ENCODE measurements at regions not wholly inside any gene's neighbourhood (a gene's known extent, or its start where the extent isn't known, plus 50 kb on each side); places are given as distances from the start of the nearest gene placed in this dataset.
"Not testable (repeated sequence)": the region's sequence is repeated elsewhere in the genome, so short reads cannot be mapped to it uniquely, and the experiment has no call there.

DNA sequence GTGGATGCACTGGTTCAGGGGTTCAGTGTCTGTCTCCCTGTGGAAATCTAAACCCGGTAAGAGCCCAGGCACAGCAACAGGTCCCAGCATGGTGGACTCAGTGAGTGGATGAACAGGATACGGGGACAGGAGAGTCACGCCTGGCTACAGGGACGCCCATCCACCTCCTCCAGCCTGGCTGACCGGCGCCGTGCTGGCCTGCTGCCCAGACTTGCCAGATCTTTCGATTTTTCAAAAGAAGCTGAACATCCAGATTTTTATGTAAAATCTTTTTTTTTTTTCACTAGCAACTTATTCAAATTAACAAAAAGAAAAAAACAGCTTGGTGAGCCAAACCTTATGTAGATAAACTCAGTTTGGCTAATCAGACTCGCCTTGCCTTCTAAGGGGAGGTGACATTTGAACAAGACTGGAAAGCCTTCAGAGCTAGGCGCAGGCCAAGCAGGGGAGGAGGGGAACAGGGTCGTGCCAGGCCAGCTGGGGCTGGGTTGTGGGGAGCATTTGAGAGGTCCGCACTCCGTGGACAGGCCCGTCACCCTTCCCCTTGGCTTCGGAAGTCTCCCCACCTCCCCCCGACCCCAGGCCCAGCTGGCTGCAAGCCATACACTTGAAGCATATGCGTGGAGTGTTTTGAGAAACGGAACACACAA is 87.8 kb upstream of the NCOR2 start:
- in situ Hi-C loops (cut with HindIII; ENCODE audit: low sequenced_read_pairs), result no loop called here

DNA sequence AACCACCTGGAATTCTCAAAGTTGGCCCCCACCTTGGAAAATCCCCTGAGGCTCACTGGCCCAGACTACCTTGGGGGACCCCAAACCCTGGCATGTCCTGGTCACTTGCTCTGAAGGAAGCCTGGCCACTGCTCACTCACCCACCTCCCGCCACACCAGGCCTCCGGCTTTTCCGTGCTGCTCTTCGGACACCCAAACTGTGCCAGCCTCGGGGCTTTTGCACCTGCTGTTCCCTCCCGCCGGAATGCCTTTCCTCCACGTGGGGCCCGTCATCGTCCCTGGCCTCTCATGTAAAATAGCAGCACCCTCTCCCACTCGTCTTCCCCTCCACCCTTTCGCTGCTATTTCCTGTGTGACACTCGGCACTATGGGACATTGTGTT is 87.2 kb upstream of the NCOR2 start:
- in situ Hi-C loops (cut with HindIII; ENCODE audit: low sequenced_read_pairs), result no loop called here

DNA sequence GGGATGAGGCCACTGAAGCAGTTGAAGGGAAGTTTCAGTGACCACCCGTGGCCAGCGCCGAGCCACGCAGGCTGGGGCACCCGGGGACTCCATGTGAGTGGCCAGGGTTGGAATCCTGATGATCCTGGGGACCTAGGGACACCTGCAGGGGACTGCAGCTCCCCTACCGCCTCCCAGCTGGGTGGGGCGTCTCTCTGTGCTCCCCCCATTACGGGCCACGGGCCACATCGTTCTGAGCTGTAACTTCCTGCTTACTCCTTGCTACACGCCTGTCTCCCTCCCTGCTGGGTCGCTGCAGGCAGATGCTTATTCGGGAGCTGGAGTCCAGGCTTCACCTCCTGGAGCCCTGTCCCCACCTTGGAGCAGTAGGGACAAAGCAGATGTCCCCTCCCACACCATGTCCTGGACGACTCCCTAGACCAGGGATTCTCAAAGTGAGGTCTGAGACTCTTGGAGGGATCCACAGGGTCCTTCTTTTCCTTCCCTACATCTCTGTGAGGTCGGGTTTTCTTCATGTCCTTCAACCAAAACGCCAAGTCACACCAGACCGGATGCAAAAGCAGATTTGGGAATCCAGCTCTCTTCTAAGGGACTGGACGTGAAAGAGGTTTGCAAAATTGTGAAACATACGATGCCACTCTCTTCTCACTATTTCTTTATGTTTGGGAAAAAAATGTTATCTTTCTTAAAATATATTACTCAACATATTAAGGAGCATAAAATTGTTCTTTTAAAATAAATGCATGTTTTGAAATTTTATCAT is 85.9 kb upstream of the NCOR2 start:
- in situ Hi-C loops (cut with HindIII; ENCODE audit: low sequenced_read_pairs), result no loop called here

DNA sequence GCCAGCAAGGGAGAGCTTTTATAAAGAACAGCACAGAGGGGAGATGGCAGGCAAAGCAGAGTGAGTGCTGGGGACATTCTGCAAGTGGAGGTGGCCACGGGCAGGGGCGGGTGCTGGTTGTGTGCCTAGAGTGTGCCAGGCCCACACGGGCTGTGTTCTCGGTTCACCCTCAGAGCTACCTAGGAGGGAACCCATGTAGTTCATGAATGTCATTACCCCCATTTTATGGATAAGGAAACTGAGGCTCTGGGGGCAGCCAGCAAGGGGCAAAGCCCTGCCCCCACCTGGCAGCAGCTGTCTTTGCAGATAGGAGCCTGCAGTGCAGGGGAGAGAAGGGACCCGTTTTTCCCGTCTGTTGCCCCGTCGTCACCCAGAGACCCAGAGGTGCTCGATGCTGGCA is 85.2 kb upstream of the NCOR2 start:
- in situ Hi-C loops (cut with HindIII; ENCODE audit: low sequenced_read_pairs), result no loop called here

DNA sequence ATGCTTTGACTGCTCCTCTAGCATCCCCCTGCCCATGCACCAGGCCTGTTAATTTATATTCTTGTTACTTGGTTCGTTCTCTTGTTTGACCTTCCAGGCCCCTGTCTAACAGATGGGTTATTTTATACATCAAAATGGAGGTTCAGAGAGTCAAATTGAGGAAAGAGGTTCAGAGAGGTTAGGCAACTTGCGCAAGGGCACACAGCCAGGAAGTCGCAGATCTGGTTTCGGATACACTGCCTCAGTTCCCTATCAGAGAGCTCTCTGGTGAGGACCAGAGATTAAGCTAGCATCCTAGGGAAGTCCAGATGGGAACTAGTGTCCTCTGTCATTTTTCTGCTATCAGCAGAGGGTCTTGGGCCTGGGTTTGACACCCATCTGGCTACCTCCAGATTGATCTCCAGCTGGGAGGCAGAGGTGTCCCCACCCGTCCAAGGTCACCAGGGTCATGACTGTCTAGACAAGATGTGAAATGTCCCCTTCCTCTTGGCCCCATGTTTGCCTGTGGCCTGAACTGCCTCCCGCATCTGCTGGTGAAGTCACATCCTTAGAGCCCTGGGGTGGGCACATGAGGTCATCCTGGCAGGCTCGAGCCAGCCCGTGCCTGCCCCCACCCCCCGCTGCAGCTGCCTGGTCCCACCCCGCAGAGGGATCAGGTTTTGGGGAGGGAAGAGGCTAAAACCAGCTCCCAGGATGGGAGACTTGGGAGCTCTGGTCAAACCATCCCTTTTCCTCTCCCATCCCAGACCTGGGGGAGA is 84.3 kb upstream of the NCOR2 start:
- in situ Hi-C loops (cut with HindIII; ENCODE audit: low sequenced_read_pairs), result no loop called here

DNA sequence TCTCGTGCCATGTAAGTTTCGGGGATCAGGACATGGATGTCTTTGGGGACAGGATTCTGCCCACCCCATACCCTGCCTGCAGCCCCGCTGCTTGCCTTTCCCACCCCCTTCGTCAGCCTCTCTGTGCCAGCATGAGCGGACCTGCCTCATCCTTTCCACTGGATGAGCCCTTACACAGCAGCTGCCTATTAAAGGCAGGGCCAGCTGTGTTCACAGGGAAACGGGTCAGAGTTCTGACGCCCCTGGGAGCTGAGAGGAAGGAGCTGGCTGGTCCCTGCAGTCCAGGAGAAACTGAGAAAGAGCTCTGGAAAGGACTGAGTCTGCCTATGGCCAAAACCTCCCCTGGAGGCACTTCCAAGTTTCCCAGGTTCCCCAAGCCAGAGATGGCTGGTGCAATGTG is 83.5 kb upstream of the NCOR2 start:
- in situ Hi-C loops (cut with HindIII; ENCODE audit: low sequenced_read_pairs), result no loop called here

DNA sequence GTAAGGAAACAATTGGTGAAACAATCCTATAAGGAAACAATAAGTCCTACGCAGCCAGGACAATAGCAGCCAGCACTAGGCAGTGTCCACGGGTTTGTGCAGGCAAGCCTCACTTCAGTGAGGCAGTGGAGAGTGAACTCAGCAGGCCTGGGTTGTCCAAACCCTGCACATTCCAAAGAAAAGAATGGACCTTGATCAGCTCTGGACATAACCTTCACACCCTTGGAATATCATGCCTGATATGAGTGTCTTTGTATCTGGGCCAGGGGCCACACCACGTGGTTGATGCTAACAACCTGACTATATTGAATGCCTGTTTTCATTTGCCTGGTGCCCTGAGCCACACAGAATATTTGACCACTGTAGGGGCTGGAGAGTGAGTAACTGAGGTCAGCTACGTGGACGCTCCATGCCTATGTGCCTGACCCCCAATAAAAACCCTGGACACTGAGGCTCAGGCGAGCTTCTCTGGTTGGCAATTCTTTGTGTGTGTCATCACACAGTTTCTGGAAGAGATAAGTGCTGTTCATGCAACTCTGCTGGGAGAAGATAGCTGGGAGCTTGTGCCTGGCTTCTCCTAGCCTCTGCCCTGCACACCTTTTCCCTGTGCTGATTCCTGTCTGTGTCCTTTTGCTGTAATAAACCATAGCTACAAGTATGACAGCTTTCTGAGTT is 81.4 kb upstream of the NCOR2 start:
- in situ Hi-C loops (cut with HindIII; ENCODE audit: low sequenced_read_pairs), result no loop called here

DNA sequence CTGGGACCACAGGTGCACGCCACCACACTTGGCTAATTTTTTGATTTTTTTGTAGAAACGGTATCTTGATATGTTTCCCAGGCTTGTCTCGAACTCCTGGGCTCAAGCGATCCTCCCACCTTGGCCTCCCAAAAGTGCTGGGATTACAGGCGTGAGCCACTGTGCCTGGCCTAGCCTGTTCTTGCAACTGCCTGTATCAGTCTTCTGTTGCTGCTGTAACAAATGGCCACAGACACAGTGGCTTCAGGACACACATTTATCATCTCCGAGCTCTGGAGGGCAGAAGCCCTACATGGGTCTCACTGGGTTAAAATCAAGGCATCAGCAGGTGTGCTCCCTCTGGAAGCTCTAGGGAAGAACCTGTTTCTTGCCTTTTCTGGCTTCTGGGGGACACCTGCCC is 79.9 kb upstream of the NCOR2 start:
- in situ Hi-C loops (cut with HindIII; ENCODE audit: low sequenced_read_pairs), result no loop called here

DNA sequence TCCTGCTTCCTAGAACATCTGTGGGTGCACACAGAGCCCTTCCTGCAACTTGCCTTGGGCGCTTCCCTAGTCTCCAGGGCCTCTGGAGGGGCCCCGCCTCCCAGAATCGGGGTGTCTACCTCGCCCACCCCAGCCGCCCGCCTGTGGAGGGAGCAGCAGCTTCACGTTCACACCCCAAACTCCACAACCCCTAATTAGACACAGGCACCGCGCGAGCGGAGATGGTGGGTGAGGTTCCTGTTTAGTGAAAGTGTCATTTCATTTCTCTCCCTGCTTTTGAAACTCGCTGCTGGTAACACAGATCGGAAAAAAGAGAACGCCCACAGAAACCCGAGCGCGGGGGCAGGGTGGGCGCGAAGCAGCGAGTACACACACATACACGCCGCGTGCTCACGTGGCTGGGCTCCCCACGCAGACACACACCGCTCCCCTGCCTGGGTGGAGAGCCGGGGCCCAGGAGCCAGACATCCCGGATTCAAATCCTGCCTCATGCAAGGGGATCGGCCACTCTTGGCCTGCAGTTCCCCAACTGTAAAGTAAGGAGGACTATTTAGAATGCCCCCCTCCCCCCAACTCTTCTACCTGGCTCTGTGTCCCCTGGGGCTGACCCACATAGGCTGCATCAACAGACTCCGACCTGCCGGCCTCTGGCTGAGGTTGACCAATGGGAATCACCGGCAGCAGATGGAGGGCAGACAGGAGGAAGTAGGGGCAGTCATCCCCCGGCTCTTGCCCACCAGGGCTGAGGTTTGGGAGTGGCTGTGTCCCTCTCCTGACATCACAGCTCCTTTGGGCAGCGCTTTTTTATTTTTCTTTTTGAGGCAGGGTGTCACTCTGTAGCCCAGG is 79.2 kb upstream of the NCOR2 start:
- in situ Hi-C loops (cut with HindIII; ENCODE audit: low sequenced_read_pairs), result no loop called here

DNA sequence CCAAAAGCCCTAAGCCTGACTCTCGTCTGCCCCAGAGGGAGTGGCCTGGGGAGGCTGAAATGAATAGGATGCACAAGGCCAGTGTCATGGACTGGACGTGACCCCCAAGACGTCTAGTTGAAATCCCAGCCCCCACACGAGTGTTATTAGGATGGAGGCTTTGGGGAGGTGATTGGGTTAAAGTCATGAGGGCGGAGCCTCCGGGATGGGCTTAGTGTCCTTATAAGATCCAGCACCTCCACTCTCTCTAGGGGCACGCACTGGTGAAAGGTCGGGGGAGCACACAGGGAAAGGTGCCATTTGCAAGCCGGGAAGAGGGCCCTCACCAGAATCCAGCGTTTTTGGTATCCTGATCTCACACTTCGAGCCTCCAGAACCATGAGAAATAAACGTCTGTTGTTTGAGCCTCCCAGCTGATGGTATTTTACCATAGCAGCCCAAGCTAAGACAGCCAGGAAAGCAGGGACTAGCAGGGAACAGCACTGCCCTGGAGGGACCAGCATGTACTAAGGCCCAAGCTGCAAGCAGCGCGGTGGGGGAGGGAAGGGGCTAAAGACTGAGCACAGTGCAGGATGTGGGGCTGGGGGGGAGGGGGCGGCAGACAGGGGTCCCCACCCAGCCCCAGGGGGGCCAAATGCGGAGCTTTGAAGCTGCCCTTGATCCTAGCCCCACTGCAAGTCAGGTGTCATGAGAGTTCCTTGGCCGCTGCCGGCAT is 78.3 kb upstream of the NCOR2 start:
- in situ Hi-C loops (cut with HindIII; ENCODE audit: low sequenced_read_pairs), result no loop called here

DNA sequence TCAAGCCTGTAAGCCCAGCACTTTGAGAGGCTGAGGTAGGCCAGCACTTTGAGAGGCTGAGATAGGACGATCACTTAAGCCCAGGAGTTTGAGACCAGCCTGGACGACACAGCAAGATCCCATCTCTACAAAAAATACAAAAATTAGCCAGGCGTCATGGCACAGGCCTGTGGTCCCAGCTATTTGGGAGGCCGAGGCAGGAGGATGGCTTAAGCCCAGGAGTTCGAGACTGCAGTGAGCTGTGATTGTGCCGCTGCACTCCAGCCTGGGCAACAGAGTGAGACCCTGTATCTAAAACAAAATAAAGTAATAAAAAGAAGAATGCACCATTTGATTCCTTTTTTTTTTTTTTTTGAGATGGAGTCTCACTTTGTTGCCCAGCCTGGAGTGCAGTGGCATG is 76.4 kb upstream of the NCOR2 start:
- in situ Hi-C loops (cut with HindIII; ENCODE audit: low sequenced_read_pairs), result not testable (repeated sequence)

DNA sequence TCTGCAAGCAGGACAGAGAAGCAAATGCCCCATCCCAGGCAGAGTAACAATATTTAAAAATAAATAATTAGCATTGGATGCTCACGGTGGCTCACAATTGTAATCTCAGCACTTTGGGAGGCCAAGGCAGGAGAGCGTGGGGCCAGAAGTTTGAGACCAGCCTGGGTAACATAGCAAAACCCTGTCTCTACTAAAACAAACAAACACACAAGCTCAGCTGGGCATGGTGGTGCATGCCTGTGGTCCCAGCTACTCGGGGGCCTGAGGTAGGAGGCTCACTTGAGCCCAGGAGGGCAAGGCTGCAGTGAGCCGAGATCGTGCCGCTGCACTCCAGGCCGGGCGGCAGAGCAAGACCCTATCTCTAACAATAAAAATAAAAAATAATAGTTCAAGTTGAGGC is 74.7 kb upstream of the NCOR2 start:
- in situ Hi-C loops (cut with HindIII; ENCODE audit: low sequenced_read_pairs), result no loop called here

DNA sequence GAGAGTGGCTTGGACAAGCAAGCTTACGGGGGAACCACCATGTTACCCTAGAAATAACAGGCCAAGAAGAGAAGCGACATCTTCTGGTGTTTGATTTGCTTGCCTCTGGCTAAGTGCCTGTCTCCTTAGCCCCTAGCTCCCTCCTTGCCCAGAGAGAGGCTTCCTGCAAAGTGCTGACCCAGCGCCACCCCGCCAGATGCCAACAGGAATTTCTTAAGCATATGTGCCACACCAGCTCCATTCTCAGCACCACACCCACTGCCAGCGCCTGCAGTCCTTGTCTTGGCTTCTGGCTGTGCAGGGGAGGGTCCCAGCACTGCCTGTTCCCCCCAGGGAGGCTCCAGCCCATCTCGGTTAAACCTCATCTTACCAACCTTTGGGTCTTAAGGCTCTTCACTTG is 74.2 kb upstream of the NCOR2 start:
- in situ Hi-C loops (cut with HindIII; ENCODE audit: low sequenced_read_pairs), result no loop called here

DNA sequence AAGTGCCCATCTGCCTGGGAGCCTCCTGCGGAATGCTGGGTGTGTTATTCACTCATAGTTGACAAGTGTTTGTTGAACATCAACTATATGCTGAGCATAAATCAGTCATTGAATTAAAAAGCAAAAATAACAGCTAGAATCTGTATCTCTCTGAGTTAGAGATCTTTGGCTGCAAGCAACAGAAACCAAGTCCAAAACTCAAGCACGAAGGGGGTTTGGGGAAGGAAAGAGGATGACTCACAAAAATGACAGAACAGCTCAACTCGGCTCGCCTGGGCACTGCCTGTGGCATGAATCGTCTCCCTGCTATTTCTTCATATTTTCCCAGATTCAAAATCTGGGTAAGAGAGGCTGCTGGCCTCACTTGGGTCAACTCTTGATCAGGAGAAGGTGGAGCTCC is 72.6 kb upstream of the NCOR2 start:
- in situ Hi-C loops (cut with HindIII; ENCODE audit: low sequenced_read_pairs), result no loop called here

DNA sequence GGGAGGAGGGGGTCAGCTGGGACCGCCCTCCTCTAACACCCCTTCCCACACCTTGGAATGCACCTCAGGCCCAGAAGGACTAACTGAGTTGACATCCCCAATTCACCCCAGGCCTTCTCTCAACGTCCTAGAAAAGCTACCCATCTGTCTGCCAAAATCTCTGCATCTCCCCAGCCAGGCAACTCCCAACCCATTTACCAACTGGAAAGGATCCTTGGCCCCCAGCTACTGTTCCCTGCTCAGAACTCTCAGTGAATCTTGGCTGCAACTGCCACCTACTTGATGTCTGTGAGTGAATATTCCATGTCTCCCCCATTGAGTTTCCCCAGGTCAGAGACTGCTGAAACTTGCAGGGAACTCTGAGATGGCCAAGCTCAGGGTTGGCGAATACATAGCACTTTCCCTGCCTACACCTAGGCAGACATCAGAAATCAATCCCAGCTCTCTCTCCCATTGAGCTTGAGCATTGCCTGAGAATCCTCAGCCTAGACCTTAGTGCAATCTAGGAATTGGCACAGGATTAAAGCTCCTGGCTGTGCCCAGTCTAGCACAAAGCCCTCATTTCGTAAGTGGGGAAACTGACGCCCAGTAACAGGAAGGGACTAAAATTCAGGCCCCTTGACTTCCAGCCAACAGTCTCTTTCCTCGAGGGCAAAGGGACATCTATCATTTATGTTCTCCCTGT is 71.9 kb upstream of the NCOR2 start:
- in situ Hi-C loops (cut with HindIII; ENCODE audit: low sequenced_read_pairs), result no loop called here

DNA sequence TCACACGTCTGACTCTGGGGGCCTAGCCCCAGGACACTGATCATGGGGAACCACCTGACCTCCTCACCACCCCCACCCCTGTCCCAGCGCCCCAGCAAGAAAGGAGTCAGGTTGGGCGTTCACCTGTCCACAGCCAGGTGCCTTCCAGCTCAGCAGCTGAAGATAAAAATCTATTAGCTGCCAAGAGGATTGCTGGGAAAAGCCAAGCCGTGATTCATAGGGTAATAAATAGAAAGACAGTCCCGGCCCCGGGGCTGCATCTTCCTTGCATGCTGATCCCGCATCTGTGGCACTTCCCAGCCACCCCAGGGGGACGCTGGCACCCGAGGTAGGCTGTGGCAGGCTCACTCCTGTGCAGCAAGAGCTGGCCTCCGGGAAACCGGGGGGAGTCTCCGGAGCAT is 70.2 kb upstream of the NCOR2 start:
- in situ Hi-C loops (cut with HindIII; ENCODE audit: low sequenced_read_pairs), result no loop called here

DNA sequence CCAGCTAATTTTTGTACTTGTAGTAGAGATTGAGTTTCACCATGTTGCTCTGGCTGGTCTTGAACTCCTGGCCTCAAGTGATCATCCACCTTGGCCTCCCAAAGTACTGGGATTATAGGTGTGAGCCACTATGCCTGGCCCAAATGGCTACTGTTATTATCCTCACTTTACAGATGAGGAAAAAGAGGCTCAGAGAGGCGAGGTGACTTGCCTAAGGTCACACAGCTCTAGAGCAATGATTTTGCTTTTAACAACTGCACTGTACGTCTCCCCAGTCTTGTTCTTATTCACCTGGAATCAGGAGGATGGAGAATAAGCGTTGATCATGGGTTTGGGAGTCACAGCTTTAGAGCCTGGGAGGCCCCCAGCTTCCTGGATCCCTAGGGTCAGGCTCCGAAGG is 69.8 kb upstream of the NCOR2 start:
- in situ Hi-C loops (cut with HindIII; ENCODE audit: low sequenced_read_pairs), result no loop called here

DNA sequence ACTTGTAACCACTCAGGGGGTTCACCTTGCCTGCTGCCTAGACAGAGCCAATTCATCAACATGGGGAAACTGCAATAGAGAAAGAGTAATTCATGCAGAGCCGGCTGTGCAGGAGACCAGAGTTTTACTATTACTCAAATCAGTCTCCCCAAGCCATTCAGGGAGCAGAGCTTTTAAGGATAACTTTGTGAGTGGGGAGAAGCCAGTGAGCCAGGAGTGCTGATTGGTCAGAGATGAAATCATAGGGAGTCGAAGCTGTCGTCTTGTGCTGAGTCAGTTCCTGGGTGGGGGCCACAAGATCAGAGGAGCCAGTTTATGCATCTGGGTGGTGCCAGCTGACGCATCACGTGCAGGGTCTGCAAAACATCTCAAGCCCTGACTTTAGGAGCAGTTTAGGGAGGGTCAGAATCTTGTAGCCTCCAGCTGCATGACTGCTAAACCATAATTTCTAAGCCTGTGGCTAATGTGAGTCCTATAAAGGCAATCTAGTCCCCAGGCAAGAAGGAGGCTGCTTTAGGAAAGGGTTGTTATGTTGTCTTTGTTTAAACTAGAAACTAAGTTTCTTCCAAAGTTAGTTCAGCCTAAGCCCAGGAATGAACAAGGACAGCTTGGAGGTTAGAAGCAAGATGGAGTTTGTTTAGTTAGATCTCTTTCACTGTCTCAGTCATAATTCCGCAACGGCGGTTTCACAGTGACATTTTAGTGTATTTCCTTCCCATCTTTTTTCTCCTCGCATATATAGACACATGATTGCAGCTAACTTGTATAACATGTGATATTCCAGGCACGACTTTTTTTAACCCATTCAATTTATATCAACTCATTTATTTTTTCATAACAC is 68.9 kb upstream of the NCOR2 start:
- in situ Hi-C loops (cut with HindIII; ENCODE audit: low sequenced_read_pairs), result no loop called here

DNA sequence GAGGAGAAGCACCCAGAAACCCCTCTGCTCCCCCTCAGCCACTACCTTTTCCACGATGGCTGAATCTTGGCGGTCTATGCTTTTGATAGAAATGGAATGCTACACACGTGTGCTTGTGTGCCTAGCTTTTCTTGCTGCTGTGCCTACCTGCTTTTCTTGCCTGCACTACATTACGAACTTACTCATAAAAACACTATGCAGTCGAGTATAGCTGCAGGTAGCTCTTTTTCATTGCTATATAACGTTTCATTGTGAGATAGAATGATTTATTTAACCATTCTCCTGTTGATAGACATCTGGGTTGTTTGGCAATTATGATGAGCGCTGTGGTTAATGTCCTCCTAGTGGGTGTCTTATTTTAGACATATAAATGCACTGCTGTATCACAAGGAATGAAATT is 67.9 kb upstream of the NCOR2 start:
- in situ Hi-C loops (cut with HindIII; ENCODE audit: low sequenced_read_pairs), result no loop called here
